Calu3 (cell line): ENCODE measurements at regions not wholly inside any gene's neighbourhood (a gene's known extent, or its start where the extent isn't known, plus 50 kb on each side); places are given as distances from the start of the nearest gene placed in this dataset.
A peak's percentile ranks its signal among the peaks of the same experiment; 100 is the strongest.

ENCODE experiments used
- BruUV-seq: library from RNA; stranded (reverse); fragments of 400-500 nt; replicated peaks from 2 replicates; lab custom pipeline; 2021; lab: Mats Ljungman, UMichigan
- CTCF ChIA-PET: fragments of 300-600 bp; sonication (Branson Sonifier 250); formaldehyde crosslinking; loops from one replicate; lab custom pipeline; 2022; ENCODE audit warnings: antibody characterized with exemption; lab: Charles Lee
- DNase-seq: peaks from one replicate; pipeline ENCODE4 v3.0.0; 2022
- H3K27ac Mint-ChIP-seq: one replicate; pipeline ENCODE4 v1.8.0; 2022; ENCODE audit warnings: mixed read lengths; ENCODE audit not compliant: unreplicated experiment
- H3K27me3 Mint-ChIP-seq: one replicate; pipeline ENCODE4 v1.8.0; 2022; ENCODE audit warnings: mixed read lengths; ENCODE audit not compliant: unreplicated experiment
- H3K36me3 Mint-ChIP-seq: one replicate; pipeline ENCODE4 v1.8.0; 2022; ENCODE audit warnings: mild to moderate bottlenecking, moderate library complexity, mixed read lengths; ENCODE audit not compliant: insufficient read depth, unreplicated experiment
- H3K4me1 Mint-ChIP-seq: one replicate; pipeline ENCODE4 v1.8.0; 2022; ENCODE audit warnings: mild to moderate bottlenecking, low read depth, mixed read lengths; ENCODE audit not compliant: unreplicated experiment
- H3K4me3 Mint-ChIP-seq: one replicate; pipeline ENCODE4 v1.8.0; 2022; ENCODE audit warnings: mild to moderate bottlenecking, low read depth, moderate library complexity, mixed read lengths; ENCODE audit not compliant: unreplicated experiment
- H3K9me3 Mint-ChIP-seq: one replicate; pipeline ENCODE4 v1.8.0; 2022; ENCODE audit warnings: low read depth, mixed read lengths; ENCODE audit not compliant: unreplicated experiment
- CTCF ChIP-seq: fragments of 200-600 bp; IDR thresholded peaks from one replicate; pipeline ENCODE4 v1.8.0; 2022; ENCODE audit warnings: antibody characterized with exemption; ENCODE audit not compliant: unreplicated experiment
- intact Hi-C: fragments of 100-400 bp; cut with micrococcal nuclease; formaldehyde crosslinking; loops from one replicate; pipeline ENCODE4 v1.10.0; 2022; ENCODE audit not compliant: unreplicated experiment

- no TSS peak for BruUV-seq
- H3K27ac Mint-ChIP-seq: no peak overlapping the region
- no peak for DNase-seq
- peaks cover 5% of the 10 kb centered on the region for H3K36me3 Mint-ChIP-seq
- H3K4me1 Mint-ChIP-seq: peaks cover 27% of the 10 kb centered on the region
- TF ChIP-seq CTCF: no peak
- intact Hi-C loops: no loop called here
- no peak overlapping the region for H3K4me3 Mint-ChIP-seq
- no peaks in the 10 kb centered on the region for H3K9me3 Mint-ChIP-seq
- no peaks in the 10 kb centered on the region for H3K27me3 Mint-ChIP-seq
- CTCF ChIA-PET: no interaction called here
Measured at GRCh38 chr9:85216601-85217000, 525.2 kb downstream of the AGTPBP1 start.

DNA sequence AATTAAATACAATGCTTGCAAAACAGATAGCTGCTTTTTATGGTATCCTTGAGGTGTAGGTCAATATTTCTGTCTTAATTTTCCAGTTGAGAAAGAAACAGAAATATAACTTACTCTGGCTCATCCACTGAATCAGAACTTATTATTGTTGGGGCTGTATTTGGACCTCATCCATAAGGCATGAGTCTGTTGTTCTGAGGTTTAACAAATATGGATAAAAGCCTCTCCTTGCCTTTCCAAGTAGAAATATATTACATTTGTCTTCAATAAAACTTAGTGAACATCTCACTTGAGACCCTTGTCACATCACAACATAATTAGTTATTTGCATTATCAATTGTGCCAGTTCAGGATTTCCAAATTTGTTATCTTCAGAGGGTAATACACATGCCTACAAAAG lies 525.8 kb downstream of the AGTPBP1 start:
- no peak for DNase-seq
- Mint-ChIP-seq H3K4me1 (peaks cover 27% of the 10 kb centered on the region), H3K9me3 (no peaks in the 10 kb centered on the region), H3K27me3 (no peaks in the 10 kb centered on the region), H3K36me3 (peaks cover 5% of the 10 kb centered on the region), H3K27ac (no peak overlapping the region), H3K4me3 (no peak overlapping the region)
- intact Hi-C loops: no loop called here
- CTCF ChIA-PET: no interaction called here
- BruUV-seq: no TSS peak
- no peak for TF ChIP-seq CTCF

DNA sequence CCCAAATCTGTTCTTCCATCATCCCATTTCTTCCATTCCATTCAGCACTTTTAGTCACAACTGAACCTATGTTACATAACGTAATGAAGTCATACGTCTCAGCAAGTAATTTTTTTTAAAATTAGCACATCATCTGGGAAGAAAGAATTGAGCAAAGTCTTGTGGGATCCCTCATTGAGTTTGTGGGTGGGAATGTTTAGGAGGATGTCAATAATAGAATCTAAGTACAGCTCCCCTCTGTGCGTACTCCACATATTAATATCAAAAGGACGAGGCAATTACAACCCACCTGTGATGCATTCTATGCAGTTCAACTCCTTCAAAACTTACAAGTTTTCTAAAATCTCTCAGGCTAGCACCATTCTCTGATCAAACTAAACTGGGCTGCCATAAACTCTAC lies 526.3 kb downstream of the AGTPBP1 start:
- H3K4me3 Mint-ChIP-seq: no peak overlapping the region
- no peaks in the 10 kb centered on the region for H3K9me3 Mint-ChIP-seq
- DNase-seq: no peak
- H3K27me3 Mint-ChIP-seq: no peaks in the 10 kb centered on the region
- no TSS peak for BruUV-seq
- peaks cover 27% of the 10 kb centered on the region for H3K4me1 Mint-ChIP-seq
- CTCF ChIA-PET: no interaction called here
- H3K36me3 Mint-ChIP-seq: peaks cover 5% of the 10 kb centered on the region
- intact Hi-C loops: no loop called here
- H3K27ac Mint-ChIP-seq: no peak overlapping the region
- no peak for TF ChIP-seq CTCF

- no peak for TF ChIP-seq CTCF
- Mint-ChIP-seq H3K9me3 (no peaks in the 10 kb centered on the region), H3K27me3 (no peaks in the 10 kb centered on the region), H3K36me3 (peaks cover 5% of the 10 kb centered on the region), H3K4me1 (peaks cover 27% of the 10 kb centered on the region), H3K27ac (peak overlapping the region; percentile 69), H3K4me3 (no peak overlapping the region)
- no TSS peak for BruUV-seq
- intact Hi-C loops: no loop called here
- CTCF ChIA-PET: no interaction called here
- DNase-seq: no peak
Measured at GRCh38 chr9:85213650-85214607, 527.8 kb downstream of the AGTPBP1 start.
